ENCODE measurements at regions not wholly inside any gene's neighbourhood (a gene's known extent, or its start where the extent isn't known, plus 50 kb on each side); places are given as distances from the start of the nearest gene placed in this dataset.
"Not testable (repeated sequence)": the region's sequence is repeated elsewhere in the genome, so short reads cannot be mapped to it uniquely, and the experiment has no call there.

GRCh38 chr3:5358911-5359310, 171.4 kb downstream of the EDEM1 start:
- no peak for DNase-seq

- no peak for DNase-seq
Measured at GRCh38 chr3:5360453-5360852, 172.9 kb downstream of the EDEM1 start.

DNA sequence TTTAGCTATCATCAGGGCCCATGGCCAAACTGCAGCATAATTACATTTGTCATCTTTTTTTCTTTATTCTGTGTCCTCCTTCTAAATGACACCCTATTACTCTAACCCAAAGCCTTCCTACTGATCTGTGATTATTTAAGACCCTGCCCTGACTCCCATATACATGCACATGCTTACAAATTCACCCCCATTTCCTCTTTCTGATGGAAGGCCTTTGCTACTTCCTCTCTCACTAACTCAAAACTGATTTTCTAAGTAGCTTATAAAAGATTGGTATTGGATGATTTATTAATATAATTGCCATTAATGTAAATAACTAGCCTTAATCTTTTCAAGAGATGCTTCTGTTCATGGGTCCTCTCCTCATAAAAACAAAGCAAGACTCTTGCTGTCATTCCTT, 179.2 kb downstream of the EDEM1 start:
- no peak for DNase-seq

DNA sequence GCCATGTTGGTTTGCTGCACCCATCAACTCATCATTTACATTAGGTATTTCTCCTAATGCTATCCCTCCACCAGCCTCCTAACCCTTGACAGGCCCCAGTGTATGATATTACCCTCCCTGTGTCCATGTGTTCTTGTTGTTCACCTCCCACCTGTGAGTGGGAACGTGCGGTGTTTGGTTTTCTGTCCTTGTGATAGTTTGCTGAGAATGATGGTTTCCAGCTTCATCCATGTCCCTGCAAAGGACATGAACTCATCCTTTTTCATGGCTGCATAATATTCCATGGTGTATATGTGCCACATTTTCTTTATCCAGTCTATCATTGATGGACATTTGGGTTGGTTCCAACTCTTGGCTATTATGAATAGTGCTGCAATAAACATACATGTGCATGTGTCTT, 184.0 kb downstream of the EDEM1 start:
- not testable (repeated sequence) for DNase-seq

- no peak for DNase-seq
Measured at GRCh38 chr3:5376761-5377160, 189.3 kb downstream of the EDEM1 start.

DNA sequence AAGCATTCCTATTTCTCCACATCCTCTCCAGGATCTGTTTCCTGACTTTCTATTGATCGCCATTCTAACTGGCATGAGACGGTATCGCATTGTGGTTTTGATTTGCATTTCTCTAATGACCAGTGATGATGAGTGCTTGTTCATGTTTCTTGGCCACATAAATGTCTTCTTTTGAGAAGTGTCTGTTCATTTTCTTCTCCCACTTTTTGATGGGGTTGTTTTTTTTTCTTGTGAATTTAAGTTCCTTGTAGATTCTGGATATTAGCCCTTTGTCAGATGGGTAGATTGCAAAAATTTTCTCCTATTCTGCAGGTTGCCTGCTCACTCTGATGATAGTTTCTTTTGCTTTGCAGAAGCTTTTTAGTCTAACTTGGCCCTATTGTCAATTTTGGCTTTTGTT, 191.8 kb downstream of the EDEM1 start:
- DNase-seq: not testable (repeated sequence)

- not testable (repeated sequence) for DNase-seq
Measured at GRCh38 chr3:5383486-5384263, 196.2 kb downstream of the EDEM1 start.

DNA sequence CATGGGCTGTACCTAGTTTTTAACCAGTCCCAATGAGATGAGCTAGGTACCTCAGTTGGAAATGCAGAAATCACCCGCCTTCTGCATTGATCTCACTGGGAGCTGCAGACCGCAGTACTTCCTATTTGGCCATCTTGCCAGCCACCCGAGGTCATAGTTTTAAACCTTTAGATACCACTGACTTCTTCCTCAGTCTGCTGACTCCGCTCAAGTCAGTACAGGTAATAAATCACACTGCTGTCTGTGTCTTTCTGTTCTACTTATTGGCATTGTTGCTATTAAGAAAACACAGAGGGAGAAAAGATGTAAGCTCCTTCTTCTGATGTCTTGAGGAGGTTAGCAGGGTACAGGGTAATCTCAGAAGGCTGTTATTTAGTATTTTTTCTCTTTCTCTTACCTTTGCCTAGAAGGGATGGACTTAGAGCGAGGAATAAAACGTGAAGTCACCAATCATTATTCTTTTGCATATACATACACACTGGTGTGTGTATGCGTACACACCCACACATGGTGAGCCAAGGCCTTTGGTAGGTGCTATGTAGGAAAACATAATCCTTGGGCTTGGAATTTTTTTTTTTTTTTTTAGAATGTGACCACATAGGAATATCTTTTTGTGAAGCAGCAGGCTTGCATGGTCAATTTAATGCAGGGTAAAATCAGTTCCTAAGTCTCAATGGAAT, 197.2 kb downstream of the EDEM1 start:
- no peak for DNase-seq

DNA sequence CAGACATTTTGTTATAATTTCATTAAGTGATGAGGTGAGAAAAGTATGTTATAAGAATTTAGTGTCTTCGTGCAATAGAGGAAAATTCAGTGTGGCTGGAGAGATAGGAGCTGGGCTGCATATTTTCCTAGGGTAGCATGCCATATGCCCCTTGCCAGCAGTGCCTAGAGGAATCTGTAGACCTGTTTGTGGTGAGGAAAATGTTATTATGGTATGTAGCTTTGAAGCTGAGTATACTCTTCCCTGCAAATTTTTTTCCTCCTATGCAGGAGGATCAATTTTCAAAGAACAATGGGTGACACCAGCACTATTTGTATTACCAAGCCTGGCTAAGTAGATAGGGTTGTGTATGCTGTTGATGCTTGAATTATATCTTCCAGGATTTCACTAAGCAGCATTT, 200.6 kb downstream of the EDEM1 start:
- DNase-seq: no peak

GRCh38 chr3:5389057-5389456, 201.6 kb downstream of the EDEM1 start:
- no peak for DNase-seq

GRCh38 chr3:5390221-5390620, 202.7 kb downstream of the EDEM1 start:
- no peak for DNase-seq

DNA sequence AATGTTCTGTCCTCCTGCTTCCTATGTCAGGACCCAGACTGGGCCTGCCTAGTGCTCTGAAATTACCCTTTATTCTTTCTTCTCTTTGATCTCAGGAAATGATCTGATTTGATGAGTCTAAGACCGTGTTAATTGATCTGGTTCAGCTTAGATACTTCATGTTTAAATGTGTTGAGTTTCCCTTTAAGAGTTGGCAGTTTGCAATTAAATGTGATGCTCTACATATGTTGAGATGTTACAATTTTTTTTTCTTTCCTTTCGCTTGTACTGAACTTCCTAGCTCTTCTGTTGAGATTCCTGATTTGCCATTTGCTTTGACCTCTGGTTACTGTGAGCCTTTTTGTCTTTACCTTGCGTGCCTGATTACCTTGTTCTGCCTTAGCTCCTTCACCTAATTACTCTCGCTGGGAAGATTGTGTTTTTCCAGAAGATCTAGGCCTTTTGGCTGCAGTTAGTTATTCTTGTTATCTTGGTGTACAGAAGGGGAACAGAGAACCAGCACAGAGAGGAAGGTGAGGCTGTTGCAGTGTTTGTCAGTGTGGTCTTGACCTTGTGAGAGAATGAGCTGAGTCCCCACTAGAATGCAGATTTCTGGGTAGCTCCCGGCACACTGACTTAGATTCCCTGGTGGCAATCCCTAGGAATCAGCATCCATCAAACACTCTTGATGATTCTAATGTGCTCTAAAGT, 203.6 kb downstream of the EDEM1 start:
- no peak for DNase-seq

DNA sequence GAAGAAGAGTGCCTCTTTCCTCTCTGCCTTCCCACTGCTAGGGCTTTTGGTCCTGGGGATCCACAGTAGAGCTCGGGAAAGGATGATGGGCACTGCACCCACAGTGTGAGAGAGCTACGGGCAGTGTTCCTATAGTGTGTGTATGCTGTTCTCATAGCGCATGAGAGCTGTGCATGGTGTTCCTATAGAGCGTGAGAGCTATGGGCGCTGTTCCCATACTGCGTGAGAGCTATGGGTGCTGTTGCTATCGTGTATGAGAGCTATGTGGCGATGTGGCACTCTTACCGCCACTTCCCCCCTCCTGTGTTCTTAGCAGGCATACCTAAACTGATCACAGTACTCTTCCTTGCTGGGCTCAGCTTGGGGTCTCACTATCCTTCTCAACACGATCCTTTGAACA, 213.5 kb downstream of the EDEM1 start:
- no peak for DNase-seq

- DNase-seq: no peak
Measured at GRCh38 chr3:5404718-5405117, 217.2 kb downstream of the EDEM1 start.

DNA sequence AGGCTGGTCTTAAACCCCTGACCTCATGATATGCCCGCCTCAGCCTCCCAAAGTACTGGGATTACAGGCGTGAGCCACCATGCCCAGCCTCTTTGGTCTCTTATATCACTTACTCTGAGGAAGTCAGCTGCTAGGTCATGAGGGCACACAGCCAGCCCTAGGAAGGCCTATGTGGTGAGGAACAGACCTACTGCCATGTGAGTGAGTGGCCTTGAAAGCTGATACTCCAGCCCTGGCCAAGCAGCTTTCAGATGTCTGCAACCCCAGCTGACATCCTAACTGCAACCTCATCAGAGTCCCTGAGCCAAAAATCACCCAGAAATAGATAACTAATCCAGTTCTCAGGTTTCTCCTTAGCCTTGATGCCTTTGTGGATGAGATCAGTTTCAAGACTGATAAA, 224.3 kb downstream of the EDEM1 start:
- DNase-seq: no peak

GRCh38 chr3:5423076-5423475, 235.6 kb downstream of the EDEM1 start:
- DNase-seq: no peak

DNA sequence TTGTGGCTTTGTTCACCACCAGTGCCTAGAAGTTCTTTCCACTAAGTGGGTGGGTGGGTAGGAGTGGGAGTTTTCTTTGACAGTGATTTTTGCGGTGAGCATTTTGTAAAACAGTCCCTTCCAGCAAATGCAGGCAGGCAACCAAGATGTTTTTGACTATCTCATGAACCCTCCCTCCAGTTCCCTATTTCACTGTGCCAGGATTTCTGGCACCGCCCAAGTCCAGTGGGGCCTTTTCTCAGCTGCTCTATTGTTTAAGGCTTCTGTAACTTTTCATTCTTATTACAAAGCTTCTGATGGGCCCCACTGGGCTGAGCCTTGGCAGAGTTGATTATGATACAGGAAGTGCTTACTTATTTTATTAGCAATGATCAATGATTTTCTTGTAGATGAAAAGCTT, 236.0 kb downstream of the EDEM1 start:
- no peak for DNase-seq

DNA sequence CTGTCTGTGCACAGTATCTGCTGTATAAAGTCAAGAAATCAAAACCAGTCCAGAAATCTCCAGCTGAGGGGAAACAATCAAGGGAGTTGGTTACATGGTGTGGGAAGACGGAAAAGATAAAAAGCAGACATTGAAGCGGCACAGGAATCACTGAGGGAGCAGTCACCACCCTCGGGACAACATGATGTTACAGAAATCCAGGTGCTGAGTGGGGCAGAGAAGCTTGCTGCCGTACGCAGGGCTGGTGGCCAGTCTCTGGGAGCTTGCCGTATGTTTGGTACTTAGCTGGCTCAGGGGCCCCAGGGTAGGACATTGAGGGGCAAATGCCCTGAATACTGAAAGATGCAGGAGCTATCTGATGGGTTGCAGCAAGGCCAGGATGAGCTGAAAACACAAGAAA, 237.9 kb downstream of the EDEM1 start:
- no peak for DNase-seq

DNA sequence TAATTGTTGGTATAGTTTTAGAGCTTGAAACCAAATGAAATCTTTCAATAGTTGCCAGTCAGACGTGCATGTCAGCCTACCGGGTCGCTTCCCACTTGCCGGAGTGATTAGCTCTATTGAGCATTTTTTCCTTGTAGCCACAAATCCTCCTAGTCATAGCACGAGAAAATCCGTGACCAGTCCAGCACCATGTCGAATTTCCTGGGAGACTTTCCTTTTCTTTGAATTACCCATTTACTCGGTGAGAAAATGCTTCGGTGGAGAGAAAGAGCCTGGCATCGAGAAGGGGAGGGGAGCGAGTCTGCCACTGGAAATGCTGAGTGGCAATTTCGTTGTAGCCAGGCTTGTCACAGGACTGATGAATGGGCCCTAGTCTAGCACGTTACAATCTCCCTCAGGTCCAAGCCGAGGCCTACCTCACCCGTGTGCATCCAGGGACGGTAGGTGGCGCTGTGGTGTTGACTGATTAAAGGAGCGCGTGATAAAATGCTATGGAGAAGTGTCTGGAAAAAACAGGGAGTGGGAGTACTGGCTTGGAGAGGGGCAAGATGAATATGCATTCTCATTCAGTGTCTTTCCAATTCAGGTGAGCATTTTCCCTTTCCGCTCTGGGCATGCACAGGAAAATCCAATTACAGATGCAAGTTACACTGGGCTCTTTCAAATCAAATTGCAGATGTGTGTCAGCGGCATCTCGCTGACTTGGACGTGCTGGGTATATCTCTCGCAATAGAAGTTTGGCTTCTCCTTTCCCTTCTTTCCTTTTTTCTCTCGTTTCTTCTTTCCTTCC, 238.8 kb downstream of the EDEM1 start:
- peak; percentile 12 to 41 (median 16) for DNase-seq

GRCh38 chr3:5427021-5427420, 239.5 kb downstream of the EDEM1 start:
- DNase-seq: no peak

DNA sequence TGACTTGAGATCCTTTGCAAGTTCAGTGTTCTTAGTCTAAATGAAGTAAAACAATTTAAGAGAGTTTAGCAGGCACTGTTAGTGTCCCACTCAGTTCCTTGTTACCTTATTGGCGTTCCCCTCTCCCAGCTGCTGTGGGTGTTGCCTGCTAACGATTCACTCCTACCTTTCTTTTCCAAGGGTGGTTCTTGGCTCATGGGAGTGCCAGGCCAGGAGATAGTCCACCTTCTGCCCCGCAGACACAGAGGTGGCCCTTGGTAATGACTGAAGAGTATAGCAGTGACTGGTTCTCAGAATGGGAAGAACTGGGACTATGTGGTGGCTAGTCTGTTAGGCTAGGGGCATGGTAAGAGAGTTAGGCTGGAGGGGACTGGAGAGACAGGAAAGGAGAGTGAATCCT, 240.4 kb downstream of the EDEM1 start:
- DNase-seq: no peak

DNA sequence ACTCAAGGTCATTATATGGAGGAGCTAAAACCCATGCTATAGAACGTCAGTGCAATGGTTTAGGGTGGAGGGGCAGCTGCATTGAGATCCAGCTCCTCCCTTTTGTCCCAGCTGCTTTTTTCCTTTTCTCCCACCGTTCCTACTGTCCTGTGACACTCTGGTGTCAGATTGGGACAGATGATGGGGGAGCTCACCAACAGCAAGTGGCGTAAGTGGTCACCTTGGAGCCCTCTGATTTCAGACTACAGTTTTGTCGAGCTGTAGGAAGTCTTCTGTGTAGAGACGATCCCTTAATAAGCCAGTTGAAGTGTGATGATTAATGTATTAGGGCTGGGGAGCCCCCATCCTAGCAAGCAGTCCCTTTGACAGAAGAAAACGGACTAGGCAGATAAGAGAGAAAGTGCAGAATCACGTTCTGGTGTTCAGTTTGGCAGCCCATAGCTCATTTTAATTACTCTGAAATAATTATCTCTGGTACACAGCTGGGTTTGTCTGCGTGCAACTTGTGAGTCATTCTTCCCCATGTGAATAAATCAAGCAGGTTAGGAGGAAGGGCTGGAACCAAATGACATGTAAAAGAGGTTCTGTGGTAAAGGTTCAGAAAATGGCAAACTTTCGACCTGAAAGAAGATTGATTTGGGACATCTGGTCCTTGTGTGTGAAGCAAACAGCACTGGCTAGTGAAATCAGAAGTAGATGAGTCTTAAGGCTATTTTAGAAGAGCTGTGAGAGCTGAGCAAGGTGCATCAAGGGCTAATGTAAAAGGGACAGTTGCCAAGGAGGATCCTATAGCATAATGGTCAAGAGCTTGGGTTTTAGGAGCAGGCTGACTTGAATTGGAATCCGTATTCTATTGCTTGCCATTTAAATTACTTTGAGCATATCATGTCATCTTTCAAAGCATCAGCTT, 241.4 kb downstream of the EDEM1 start:
- no peak for DNase-seq

Data from T-helper 1 cell (primary cell).